H9 (cell line): ENCODE measurements at regions not wholly inside any gene's neighbourhood (a gene's known extent, or its start where the extent isn't known, plus 50 kb on each side); places are given as distances from the start of the nearest gene placed in this dataset.

Source experiments
- DNase-seq: peaks from one replicate; pipeline ENCODE4 v3.0.0-alpha.2; 2017
- H2AFZ ChIP-seq: one replicate; pipeline ENCODE4 v1.6.1; 2013; ENCODE audit warnings: mild to moderate bottlenecking, low read length, control low read depth, moderate library complexity
- H2AK5ac ChIP-seq: 2 replicates; pipeline ENCODE4 v1.6.1; 2013; ENCODE audit warnings: low read length, control low read depth, mixed read lengths; ENCODE audit not compliant: insufficient read length
- H2BK120ac ChIP-seq: one replicate; pipeline ENCODE4 v1.6.1; 2013; ENCODE audit warnings: low read depth, mild to moderate bottlenecking, low read length, control low read depth, inconsistent platforms; ENCODE audit not compliant: poor library complexity, severe bottlenecking
- H2BK12ac ChIP-seq: 2 replicates; pipeline ENCODE4 v1.6.1; 2013; ENCODE audit warnings: low read length, control low read depth, mixed read lengths, low read depth; ENCODE audit not compliant: insufficient read length
- H2BK15ac ChIP-seq: 2 replicates; pipeline ENCODE4 v1.6.1; 2013; ENCODE audit warnings: low read depth, low read length, control low read depth
- H2BK20ac ChIP-seq: one replicate; pipeline ENCODE4 v1.6.1; 2013; ENCODE audit warnings: low read depth, mild to moderate bottlenecking, low read length, control low read depth, inconsistent platforms; ENCODE audit not compliant: poor library complexity, severe bottlenecking
- H2BK5ac ChIP-seq: 2 replicates; pipeline ENCODE4 v1.6.1; 2013; ENCODE audit warnings: low read length, control low read depth, mixed read lengths; ENCODE audit not compliant: insufficient read length
- H3K14ac ChIP-seq: 2 replicates; pipeline ENCODE4 v1.6.1; 2013; ENCODE audit warnings: low read length, control low read depth; ENCODE audit not compliant: insufficient read depth
- H3K18ac ChIP-seq: 2 replicates; pipeline ENCODE4 v1.6.1; 2013; ENCODE audit warnings: low read depth, mild to moderate bottlenecking, mixed read lengths, low read length, control low read depth; ENCODE audit not compliant: insufficient read length
- H3K23ac ChIP-seq: 2 replicates; pipeline ENCODE4 v1.6.1; 2013; ENCODE audit warnings: low read length, control low read depth, mixed read lengths, low read depth; ENCODE audit not compliant: insufficient read length
- H3K23me2 ChIP-seq: 2 replicates; pipeline ENCODE4 v1.6.1; 2013; ENCODE audit warnings: low read depth, mild to moderate bottlenecking, mixed read lengths, low read length, control low read depth; ENCODE audit not compliant: insufficient read length, poor library complexity, severe bottlenecking
- H3K27ac ChIP-seq: 2 replicates; pipeline ENCODE4 v1.5.1; 2013; ENCODE audit warnings: low read length, control low read depth, mixed read lengths, low read depth; ENCODE audit not compliant: insufficient read length
- H3K27me3 ChIP-seq: 2 replicates; pipeline ENCODE4 v1.6.1; 2013; ENCODE audit warnings: low read length, control low read depth, inconsistent platforms; ENCODE audit not compliant: insufficient read depth
- H3K4ac ChIP-seq: 2 replicates; pipeline ENCODE4 v1.6.1; 2013; ENCODE audit warnings: low read depth, mild to moderate bottlenecking, control low read depth, inconsistent platforms, low read length, moderate library complexity
- H3K4me1 ChIP-seq: 2 replicates; pipeline ENCODE4 v1.6.1; 2013; ENCODE audit warnings: low read length, control low read depth, inconsistent platforms; ENCODE audit not compliant: insufficient read depth
- H3K4me2 ChIP-seq: 2 replicates; pipeline ENCODE4 v1.6.1; 2013; ENCODE audit warnings: low read length, control low read depth, mixed read lengths; ENCODE audit not compliant: insufficient read length, insufficient read depth
- H3K56ac ChIP-seq: 2 replicates; pipeline ENCODE4 v1.6.1; 2013; ENCODE audit warnings: low read depth, mild to moderate bottlenecking, mixed read lengths, low read length, control low read depth; ENCODE audit not compliant: insufficient read length
- H3K79me1 ChIP-seq: 2 replicates; pipeline ENCODE4 v1.6.1; 2013; ENCODE audit warnings: low read depth, mild to moderate bottlenecking, moderate library complexity, low read length, control low read depth, inconsistent platforms; ENCODE audit not compliant: insufficient read depth, poor library complexity, severe bottlenecking
- H3K79me2 ChIP-seq: 2 replicates; pipeline ENCODE4 v1.6.1; 2013; ENCODE audit warnings: low read length, control low read depth, inconsistent platforms; ENCODE audit not compliant: insufficient read depth
- H3K9ac ChIP-seq: 2 replicates; pipeline ENCODE4 v1.6.1; 2013; ENCODE audit warnings: low read length, control low read depth, mixed read lengths; ENCODE audit not compliant: insufficient read length; ENCODE audit errors: extremely low read depth
- H3K9me3 ChIP-seq: one replicate; pipeline ENCODE4 v1.6.1; 2013; ENCODE audit warnings: low read depth, low read length, inconsistent platforms; ENCODE audit not compliant: control insufficient read depth
- H3T11ph ChIP-seq: one replicate; pipeline ENCODE4 v1.6.1; 2013; ENCODE audit warnings: mild to moderate bottlenecking, low read length, control low read depth, inconsistent platforms
- H4K20me1 ChIP-seq: one replicate; pipeline ENCODE4 v1.6.1; 2013; ENCODE audit not compliant: control insufficient read depth, insufficient read length, insufficient read depth
- H4K5ac ChIP-seq: 2 replicates; pipeline ENCODE4 v1.6.1; 2013; ENCODE audit warnings: low read depth, mild to moderate bottlenecking, mixed read lengths, low read length, control low read depth; ENCODE audit not compliant: insufficient read length
- H4K8ac ChIP-seq: replicated peaks from 2 replicates; pipeline ENCODE4 v1.6.1; 2013; ENCODE audit warnings: low read length, control low read depth, mixed read lengths, low read depth; ENCODE audit not compliant: insufficient read length
- H4K91ac ChIP-seq: 2 replicates; pipeline ENCODE4 v1.6.1; 2013; ENCODE audit warnings: low read depth, mild to moderate bottlenecking, moderate library complexity, mixed read lengths, low read length, control low read depth; ENCODE audit not compliant: insufficient read length
- H3K27ac Mint-ChIP-seq, 3 experiments: 2 replicates in 2 of 3; 3 replicates in 1 of 3; pipeline ENCODE4 v1.8.0; 2020 to 2021; ENCODE audit warnings: mixed read lengths in 3 of 3, mild to moderate bottlenecking in 1 of 3, moderate library complexity in 1 of 3
- H3K27me3 Mint-ChIP-seq: 2 replicates; pipeline ENCODE4 v1.8.0; 2021; ENCODE audit warnings: low read depth, mild to moderate bottlenecking, moderate library complexity, mixed read lengths
- H3K36me3 Mint-ChIP-seq, 3 experiments: 2 replicates in 2 of 3; 3 replicates in 1 of 3; pipeline ENCODE4 v1.8.0; 2020 to 2021; ENCODE audit warnings: low read depth in 3 of 3, mixed read lengths in 3 of 3; ENCODE audit not compliant: insufficient read depth in 1 of 3
- H3K4me1 Mint-ChIP-seq, 2 experiments: 2 replicates each; pipeline ENCODE4 v1.8.0; 2020; ENCODE audit warnings: mixed read lengths in 2 of 2
- H3K4me3 Mint-ChIP-seq, 2 experiments: 2 replicates in 1 of 2; 3 replicates in 1 of 2; pipeline ENCODE4 v1.8.0; 2020 to 2021; ENCODE audit warnings: mild to moderate bottlenecking in 2 of 2, mixed read lengths in 2 of 2, moderate library complexity in 1 of 2
- H3K9me3 Mint-ChIP-seq, 2 experiments: 2 replicates in 1 of 2; 3 replicates in 1 of 2; pipeline ENCODE4 v1.8.0; 2020; ENCODE audit warnings: mild to moderate bottlenecking in 2 of 2, mixed read lengths in 2 of 2, moderate library complexity in 1 of 2
- CTCF ChIP-seq: fragments of 200-600 bp; sonication (generic); conservative IDR thresholded peaks from 3 replicates; pipeline ENCODE4 v1.8.0; 2021; ENCODE audit warnings: antibody characterized with exemption, mild to moderate bottlenecking
- whole genome bisulfite sequencing: extraction: QIAGEN DNeasy Blood & Tissue Kit; methylation state at CpG from one replicate; pipeline ENCODE4 v1.1.7; 2013; ENCODE audit warnings: missing lambda C conversion rate, low lambda C conversion rate, mixed read lengths; ENCODE audit not compliant: insufficient read length; ENCODE audit errors: extremely low coverage; 5-methylcytosine and 5-hydroxymethylcytosine counted together

- no peak overlapping the region for H3K23ac ChIP-seq
- H3K27me3 Mint-ChIP-seq: peaks cover 1% of the 10 kb centered on the region; the same call in 1 of the 2 replicates
- peak overlapping the region in 1 of 3 experiments; percentile 26; a peak in 2 of 7 replicates for H3K27ac Mint-ChIP-seq
- TF ChIP-seq CTCF: no peak
- H3K4me2 ChIP-seq: no peak overlapping the region
- H4K91ac ChIP-seq: no peak overlapping the region
- no peaks in the 10 kb centered on the region for H3K79me2 ChIP-seq
- no peak overlapping the region for H2BK15ac ChIP-seq
- H3K36me3 Mint-ChIP-seq: peaks cover 26 to 34% (median 27%) of the 10 kb centered on the region in 3 experiments
- H2BK5ac ChIP-seq: no peak overlapping the region
- H3K9me3 ChIP-seq: no peaks in the 10 kb centered on the region
- no peak overlapping the region for H4K5ac ChIP-seq
- no CpG with 5 or more reads among the region's 3 CpGs for WGBS
- H3T11ph ChIP-seq: no peak overlapping the region
- H2AFZ ChIP-seq: no peak overlapping the region
- no peak overlapping the region for H4K8ac ChIP-seq
- no peak overlapping the region for H3K18ac ChIP-seq
- no peak for DNase-seq
- H3K4me3 Mint-ChIP-seq: peak overlapping the region in 1 of 2 experiments; percentile 2; a peak in 1 of 5 replicates
- H2BK12ac ChIP-seq: no peak overlapping the region
- H3K56ac ChIP-seq: no peak overlapping the region
- H2BK20ac ChIP-seq: no peak overlapping the region
- H3K27ac ChIP-seq: peak overlapping the region; percentile 32
- H3K9me3 Mint-ChIP-seq: peaks cover 16 to 24% of the 10 kb centered on the region in 2 experiments
- H3K27me3 ChIP-seq: no peaks in the 10 kb centered on the region; the same call in 1 of the 2 replicates
- no peak overlapping the region for H2AK5ac ChIP-seq
- peaks cover 3% of the 10 kb centered on the region; the same call in 1 of the 2 replicates for H3K4me1 ChIP-seq
- H3K14ac ChIP-seq: no peak overlapping the region
- H3K4me1 Mint-ChIP-seq: peaks cover 19 to 21% of the 10 kb centered on the region in 2 experiments
- H4K20me1 ChIP-seq: no peaks in the 10 kb centered on the region
- H3K4ac ChIP-seq: no peak overlapping the region
- no peaks in the 10 kb centered on the region for H3K23me2 ChIP-seq
- no peak overlapping the region for H2BK120ac ChIP-seq
- H3K79me1 ChIP-seq: no peaks in the 10 kb centered on the region
- H3K9ac ChIP-seq: no peak overlapping the region
Measured at GRCh38 chr4:136803433-136803832, 728.9 kb downstream of the PCDH18 start.
